AG04449 (cell line): ENCODE measurements at regions not wholly inside any gene's neighbourhood (a gene's known extent, or its start where the extent isn't known, plus 50 kb on each side); places are given as distances from the start of the nearest gene placed in this dataset.

ENCODE experiments used
- CTCF ChIA-PET: fragments of 350-600 bp; formaldehyde crosslinking; extraction: SDS; loops from one replicate; lab custom pipeline; 2021; ENCODE audit warnings: antibody characterized with exemption; lab: Yijun Ruan, JAX
- POLR2A ChIA-PET: fragments of 400-600, 350-600 bp; formaldehyde crosslinking; extraction: SDS; loops from one replicate; lab custom pipeline; 2020; ENCODE audit warnings: antibody characterized with exemption, inconsistent platforms; lab: Yijun Ruan, JAX
- DNase-seq: peaks from one replicate; pipeline ENCODE4 v3.0.0-alpha.2; 2010; ENCODE audit warnings: low read depth, low spot score
- H3K4me3 ChIP-seq: 2 replicates; pipeline ENCODE4 v1.5.1; 2011; ENCODE audit warnings: low read depth, mild to moderate bottlenecking, control low read depth, low read length
- CTCF ChIP-seq: IDR thresholded peaks from one replicate; pipeline ENCODE4 v1.5.1; 2011; ENCODE audit warnings: mild to moderate bottlenecking, moderate library complexity, low read length, control low read depth, inconsistent platforms; ENCODE audit not compliant: insufficient read depth; ENCODE audit errors: missing control alignments

- no peak for DNase-seq
- TF ChIP-seq CTCF: no peak
- no peak overlapping the region for H3K4me3 ChIP-seq
- POLR2A ChIA-PET: no interaction called here
- CTCF ChIA-PET: no interaction called here
Observed at GRCh38 chr12:63394349-63394748, 243.3 kb upstream of the AVPR1A start.

- ChIA-PET CTCF (no interaction called here), POLR2A (no interaction called here)
- no peak overlapping the region for H3K4me3 ChIP-seq
- TF ChIP-seq CTCF: no peak
- no peak for DNase-seq
Observed at GRCh38 chr12:63389211-63389610, 238.2 kb upstream of the AVPR1A start.

- ChIA-PET CTCF (no interaction called here), POLR2A (no interaction called here)
Observed at GRCh38 chr12:63387771-63388170, 236.8 kb upstream of the AVPR1A start.

GRCh38 chr12:63382930-63383329, 231.9 kb upstream of the AVPR1A start:
- H3K4me3 ChIP-seq: no peak overlapping the region
- CTCF ChIA-PET: no interaction called here
- DNase-seq: no peak
- POLR2A ChIA-PET: no interaction called here
- TF ChIP-seq CTCF: no peak

More at GRCh38 chr12:63387771-63388170, 236.8 kb upstream of the AVPR1A start:
- no peak for DNase-seq
- TF ChIP-seq CTCF: no peak
- H3K4me3 ChIP-seq: no peak overlapping the region

- DNase-seq: no peak
- TF ChIP-seq CTCF: no peak
- ChIA-PET CTCF (no interaction called here), POLR2A (no interaction called here)
- no peak overlapping the region for H3K4me3 ChIP-seq
Observed at GRCh38 chr12:63362791-63363190, 211.8 kb upstream of the AVPR1A start.

- TF ChIP-seq CTCF: no peak
- H3K4me3 ChIP-seq: no peak overlapping the region
- no peak for DNase-seq
- ChIA-PET CTCF (no interaction called here), POLR2A (no interaction called here)
Observed at GRCh38 chr12:63362166-63362565, 211.2 kb upstream of the AVPR1A start.

GRCh38 chr12:63354969-63355368, 204.0 kb upstream of the AVPR1A start:
- no peak for TF ChIP-seq CTCF
- DNase-seq: no peak
- H3K4me3 ChIP-seq: no peak overlapping the region
- ChIA-PET POLR2A (no interaction called here), CTCF (no interaction called here)
